ENCODE measurements at regions not wholly inside any gene's neighbourhood (a gene's known extent, or its start where the extent isn't known, plus 50 kb on each side); places are given as distances from the start of the nearest gene placed in this dataset.

GRCh38 chr14:58824796-58825195, 187.0 kb downstream of the DACT1 start:
- CTCF ChIA-PET: no interaction called here
- Mint-ChIP-seq H3K36me3 (peaks cover 5% of the 10 kb centered on the region), H3K4me1 (peaks cover 4% of the 10 kb centered on the region; the same call in 1 of the 2 replicates), H3K27me3 (ENCODE audit: low read depth) (no peaks in the 10 kb centered on the region), H3K4me3 (no peak overlapping the region), H3K27ac (no peak overlapping the region), H3K9me3 (peaks cover 18% of the 10 kb centered on the region)
- DNase-seq (ENCODE audit: low spot score) (no peak), ATAC-seq (no peak)
- POLR2A ChIA-PET: no interaction called here
- TF ChIP-seq MYBL2 (CRISPR knock-in tag; IDR thresholded peaks at IDR 0.05) (no peak), ZNF512 (CRISPR knock-in tag; IDR thresholded peaks at IDR 0.05; ENCODE audit: borderline replicate concordance) (no peak), AR (CRISPR knock-in tag; IDR thresholded peaks at IDR 0.05) (no peak), ZNF425 (CRISPR knock-in tag; conservative IDR thresholded peaks at IDR 0.05) (no peak), CDX4 (CRISPR knock-in tag; IDR thresholded peaks at IDR 0.05; ENCODE audit: borderline replicate concordance) (no peak), ESRRA (CRISPR knock-in tag; IDR thresholded peaks at IDR 0.05; ENCODE audit: borderline replicate concordance) (no peak)

GRCh38 chr14:58825606-58826005, 187.8 kb downstream of the DACT1 start:
- POLR2A ChIA-PET: no interaction called here
- Mint-ChIP-seq H3K9me3 (peaks cover 18% of the 10 kb centered on the region), H3K4me1 (peaks cover 4% of the 10 kb centered on the region; the same call in 1 of the 2 replicates), H3K27me3 (ENCODE audit: low read depth) (no peaks in the 10 kb centered on the region), H3K4me3 (no peak overlapping the region), H3K27ac (no peak overlapping the region), H3K36me3 (peaks cover 5% of the 10 kb centered on the region)
- DNase-seq (ENCODE audit: low spot score): no peak
- no peak for ATAC-seq
- CTCF ChIA-PET: interaction anchor here (1.9 kb wide), 1 partner anchor 18 kb away, joined by 5 read pairs; no protein-coding TSS in a partner anchor
- TF ChIP-seq GTF2I (CRISPR knock-in tag; conservative IDR thresholded peaks at IDR 0.05): no peak
- TF ChIP-seq TCF7 (CRISPR knock-in tag; IDR thresholded peaks at IDR 0.05; ENCODE audit: low read depth): no peak
- no peak for TF ChIP-seq ZNF232 (CRISPR knock-in tag; IDR thresholded peaks at IDR 0.05)
- no peak for TF ChIP-seq CBFB (CRISPR knock-in tag; IDR thresholded peaks at IDR 0.05; ENCODE audit: low read depth)
- no peak for TF ChIP-seq ERG (CRISPR knock-in tag; IDR thresholded peaks at IDR 0.05)
- TF ChIP-seq MLX (CRISPR knock-in tag; IDR thresholded peaks at IDR 0.05): no peak
- TF ChIP-seq FOXP1 (CRISPR knock-in tag; IDR thresholded peaks at IDR 0.05; ENCODE audit: borderline replicate concordance): no peak
- no peak for TF ChIP-seq IRF2 (CRISPR knock-in tag; IDR thresholded peaks at IDR 0.05; ENCODE audit: borderline replicate concordance, low read depth)
- TF ChIP-seq IRF1 (CRISPR knock-in tag; IDR thresholded peaks at IDR 0.05): no peak
- no peak for TF ChIP-seq ZSCAN18 (CRISPR knock-in tag; IDR thresholded peaks at IDR 0.05)
- no peak for TF ChIP-seq NR1H2 (CRISPR knock-in tag; IDR thresholded peaks at IDR 0.05)
- no peak for TF ChIP-seq STAT6 (CRISPR knock-in tag; conservative IDR thresholded peaks at IDR 0.05; ENCODE audit: low read depth)
- TF ChIP-seq ZNF671 (CRISPR knock-in tag; IDR thresholded peaks at IDR 0.05): no peak
- TF ChIP-seq ZNF423 (CRISPR knock-in tag; IDR thresholded peaks at IDR 0.05): no peak
